Mesendoderm (in vitro differentiated cells): ENCODE measurements at regions not wholly inside any gene's neighbourhood (a gene's known extent, or its start where the extent isn't known, plus 50 kb on each side); places are given as distances from the start of the nearest gene placed in this dataset.

Experiments
- DNase-seq: peaks from one replicate; pipeline ENCODE4 v3.0.0; 2013
- H2AK5ac ChIP-seq: 2 replicates; pipeline ENCODE4 v1.6.1; 2013; ENCODE audit warnings: low read length, inconsistent platforms
- H2BK120ac ChIP-seq: 2 replicates; pipeline ENCODE4 v1.6.1; 2013; ENCODE audit warnings: low read depth, mild to moderate bottlenecking, low read length, moderate library complexity, mixed read lengths
- H2BK15ac ChIP-seq: replicated peaks from 2 replicates; pipeline ENCODE4 v1.6.1; 2013; ENCODE audit warnings: low read depth, mild to moderate bottlenecking, moderate library complexity
- H2BK5ac ChIP-seq: 2 replicates; pipeline ENCODE4 v1.6.1; 2013; ENCODE audit warnings: low read length, inconsistent platforms
- H3K18ac ChIP-seq: 2 replicates; pipeline ENCODE4 v1.6.1; 2013; ENCODE audit warnings: mild to moderate bottlenecking, low read length, mixed read lengths
- H3K23ac ChIP-seq: one replicate; pipeline ENCODE4 v1.6.1; 2013; ENCODE audit warnings: low read length
- H3K27ac ChIP-seq: 2 replicates; pipeline ENCODE4 v1.5.1; 2013; ENCODE audit warnings: low read depth, mild to moderate bottlenecking, inconsistent platforms, low read length, moderate library complexity
- H3K27me3 ChIP-seq: 2 replicates; pipeline ENCODE4 v1.6.1; 2013; ENCODE audit warnings: low read length, control low read depth, mild to moderate bottlenecking, inconsistent platforms; ENCODE audit not compliant: insufficient read depth, poor library complexity
- H3K36me3 ChIP-seq: 2 replicates; pipeline ENCODE4 v1.6.1; 2013; ENCODE audit warnings: low read length, inconsistent platforms; ENCODE audit not compliant: control insufficient read depth, insufficient read depth
- H3K4ac ChIP-seq: one replicate; pipeline ENCODE4 v1.6.1; 2013; ENCODE audit warnings: low read depth, mild to moderate bottlenecking, low read length, moderate library complexity
- H3K4me1 ChIP-seq: 2 replicates; pipeline ENCODE4 v1.6.1; 2013; ENCODE audit warnings: low read depth, low read length, inconsistent platforms; ENCODE audit not compliant: control insufficient read depth
- H3K4me2 ChIP-seq: 2 replicates; pipeline ENCODE4 v1.6.1; 2013; ENCODE audit warnings: low read length
- H3K4me3 ChIP-seq: 2 replicates; pipeline ENCODE4 v1.5.1; 2013; ENCODE audit warnings: mild to moderate bottlenecking, low read length
- H3K56ac ChIP-seq: one replicate; pipeline ENCODE4 v1.6.1; 2013; ENCODE audit warnings: low read length
- H3K79me1 ChIP-seq: 2 replicates; pipeline ENCODE4 v1.6.1; 2013; ENCODE audit warnings: low read length, inconsistent platforms
- H3K79me2 ChIP-seq: 2 replicates; pipeline ENCODE4 v1.6.1; 2013; ENCODE audit warnings: mild to moderate bottlenecking, low read length; ENCODE audit not compliant: control insufficient read depth, insufficient read depth
- H3K9ac ChIP-seq: 2 replicates; pipeline ENCODE4 v1.6.1; 2013; ENCODE audit warnings: low read length, inconsistent platforms
- H4K5ac ChIP-seq: one replicate; pipeline ENCODE4 v1.6.1; 2013; ENCODE audit warnings: low read length
- H4K8ac ChIP-seq: one replicate; pipeline ENCODE4 v1.6.1; 2013; ENCODE audit warnings: low read depth, mild to moderate bottlenecking, control low read depth, low read length, moderate library complexity
- WGBS: extraction: QIAGEN DNeasy Blood & Tissue Kit; methylation state at CpG from one replicate; pipeline ENCODE4 v1.1.7; 2013; ENCODE audit warnings: low lambda C conversion rate, missing lambda C conversion rate; ENCODE audit not compliant: insufficient coverage; ENCODE audit errors: extremely low coverage; 5-methylcytosine and 5-hydroxymethylcytosine counted together

DNA sequence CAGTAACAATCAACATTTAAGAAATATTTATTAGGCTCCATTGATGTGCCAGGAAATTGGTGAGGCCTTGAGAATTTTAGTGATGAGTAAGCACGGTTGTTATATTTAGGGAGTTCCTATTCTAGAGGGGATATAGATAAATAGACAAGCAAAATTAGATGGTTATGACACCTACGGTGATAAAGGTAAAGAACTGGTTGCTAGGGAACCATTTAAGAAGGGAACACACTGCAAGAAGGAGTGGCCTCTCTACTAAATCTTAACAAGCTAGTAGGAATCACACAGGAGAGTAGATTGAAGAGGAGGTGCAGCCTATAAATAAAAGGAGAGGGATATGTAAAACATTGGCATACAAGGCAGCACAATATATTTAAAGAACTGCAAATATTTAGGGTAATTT lies 155.2 kb downstream of the LRIG3 start:
- no CpG with 5 or more reads among the region's 2 CpGs for WGBS
- no peak overlapping the region for H3K18ac ChIP-seq
- no peaks in the 10 kb centered on the region for H3K4me1 ChIP-seq
- H3K79me1 ChIP-seq: no peaks in the 10 kb centered on the region
- H4K8ac ChIP-seq: no peak overlapping the region
- H2BK120ac ChIP-seq: no peak overlapping the region
- no peaks in the 10 kb centered on the region for H3K36me3 ChIP-seq
- H3K56ac ChIP-seq: no peak overlapping the region
- no peak overlapping the region for H2BK15ac ChIP-seq
- no peak for DNase-seq
- no peaks in the 10 kb centered on the region for H3K79me2 ChIP-seq
- H2BK5ac ChIP-seq: no peak overlapping the region
- H3K4me3 ChIP-seq: no peak overlapping the region
- H4K5ac ChIP-seq: no peak overlapping the region
- no peak overlapping the region for H3K27ac ChIP-seq
- no peak overlapping the region for H3K4me2 ChIP-seq
- H2AK5ac ChIP-seq: no peak overlapping the region
- no peak overlapping the region for H3K4ac ChIP-seq
- H3K9ac ChIP-seq: no peak overlapping the region
- H3K23ac ChIP-seq: no peak overlapping the region
- no peaks in the 10 kb centered on the region for H3K27me3 ChIP-seq

DNA sequence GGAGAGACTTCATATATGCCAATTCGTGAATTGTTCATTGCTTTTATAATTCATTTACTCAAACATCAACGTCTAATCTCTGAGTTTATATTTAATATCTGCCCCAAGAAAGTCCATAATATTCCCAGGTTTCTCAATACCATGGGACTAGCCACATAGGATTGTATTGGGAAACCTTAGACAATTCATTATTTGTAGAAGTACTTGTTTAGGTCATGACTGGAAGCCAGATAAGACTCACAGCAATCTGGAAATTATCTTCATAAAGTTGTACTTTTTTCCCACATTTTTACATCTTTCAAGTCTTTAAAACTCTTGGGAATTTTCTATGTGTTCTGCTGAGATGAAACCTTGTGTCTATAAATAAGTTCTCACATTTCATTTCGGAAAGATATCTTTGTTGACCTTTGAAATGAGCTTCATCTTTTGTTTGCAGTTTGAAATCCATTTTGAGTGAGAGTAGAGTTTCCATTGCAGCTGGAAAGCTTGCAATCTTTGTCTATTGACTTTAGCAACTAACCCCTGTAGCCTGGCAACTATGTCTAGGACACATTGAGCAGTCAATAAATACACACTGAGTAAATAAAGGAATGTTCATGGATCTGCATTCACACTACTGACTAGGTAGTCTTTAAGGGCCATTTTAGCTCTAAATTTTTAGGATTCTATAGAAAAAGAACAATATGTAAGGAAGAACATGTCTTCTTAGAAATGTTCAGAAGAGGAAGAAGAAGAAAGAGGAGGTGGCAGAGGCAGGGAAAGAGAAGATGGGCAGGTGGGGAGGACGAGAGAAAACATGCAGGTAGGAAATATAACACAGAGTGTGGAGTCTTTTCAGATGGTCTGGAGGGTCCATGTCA lies 154.4 kb downstream of the LRIG3 start:
- no peak overlapping the region for H3K4me3 ChIP-seq
- no peaks in the 10 kb centered on the region for H3K79me2 ChIP-seq
- H3K4me2 ChIP-seq: no peak overlapping the region
- no peak overlapping the region for H2BK5ac ChIP-seq
- H3K56ac ChIP-seq: no peak overlapping the region
- H3K27ac ChIP-seq: no peak overlapping the region
- no peaks in the 10 kb centered on the region for H3K27me3 ChIP-seq
- H3K9ac ChIP-seq: no peak overlapping the region
- no peak overlapping the region for H2AK5ac ChIP-seq
- DNase-seq: no peak
- no peak overlapping the region for H3K18ac ChIP-seq
- no peak overlapping the region for H3K4ac ChIP-seq
- no peak overlapping the region for H3K23ac ChIP-seq
- no peaks in the 10 kb centered on the region for H3K4me1 ChIP-seq
- WGBS: 100% methylated on average over 1 of the region's 4 CpGs
- no peak overlapping the region for H4K5ac ChIP-seq
- H3K79me1 ChIP-seq: no peaks in the 10 kb centered on the region
- H4K8ac ChIP-seq: no peak overlapping the region
- H2BK15ac ChIP-seq: no peak overlapping the region
- H2BK120ac ChIP-seq: no peak overlapping the region
- H3K36me3 ChIP-seq: no peaks in the 10 kb centered on the region

DNA sequence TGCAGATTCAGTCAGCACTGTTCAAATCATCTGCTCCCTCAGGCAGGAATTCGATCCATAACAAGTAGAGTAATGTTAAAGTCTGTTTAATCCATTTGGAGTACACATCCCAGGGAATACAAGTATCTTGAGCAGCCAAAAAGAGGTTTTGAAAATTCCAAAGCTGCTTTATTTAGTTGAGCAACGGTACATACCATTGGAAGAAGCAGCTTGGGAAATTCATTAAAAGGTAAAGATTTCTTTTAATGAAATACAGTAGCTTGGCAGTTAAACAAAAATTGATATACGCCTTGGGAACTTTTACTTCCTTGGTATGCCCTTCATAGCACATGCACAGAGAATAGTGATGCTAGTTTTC lies 153.8 kb downstream of the LRIG3 start:
- no peaks in the 10 kb centered on the region for H3K79me1 ChIP-seq
- H3K4ac ChIP-seq: no peak overlapping the region
- no peak overlapping the region for H3K27ac ChIP-seq
- H3K4me2 ChIP-seq: no peak overlapping the region
- no peak overlapping the region for H3K4me3 ChIP-seq
- H3K56ac ChIP-seq: no peak overlapping the region
- no peak overlapping the region for H2BK5ac ChIP-seq
- WGBS: no CpG with 5 or more reads among the region's 3 CpGs
- H3K9ac ChIP-seq: no peak overlapping the region
- H3K23ac ChIP-seq: no peak overlapping the region
- no peaks in the 10 kb centered on the region for H3K27me3 ChIP-seq
- no peak overlapping the region for H3K18ac ChIP-seq
- H2AK5ac ChIP-seq: no peak overlapping the region
- H4K5ac ChIP-seq: no peak overlapping the region
- no peak overlapping the region for H4K8ac ChIP-seq
- no peaks in the 10 kb centered on the region for H3K79me2 ChIP-seq
- no peak overlapping the region for H2BK15ac ChIP-seq
- H3K36me3 ChIP-seq: no peaks in the 10 kb centered on the region
- DNase-seq: no peak
- H3K4me1 ChIP-seq: no peaks in the 10 kb centered on the region
- H2BK120ac ChIP-seq: no peak overlapping the region

DNA sequence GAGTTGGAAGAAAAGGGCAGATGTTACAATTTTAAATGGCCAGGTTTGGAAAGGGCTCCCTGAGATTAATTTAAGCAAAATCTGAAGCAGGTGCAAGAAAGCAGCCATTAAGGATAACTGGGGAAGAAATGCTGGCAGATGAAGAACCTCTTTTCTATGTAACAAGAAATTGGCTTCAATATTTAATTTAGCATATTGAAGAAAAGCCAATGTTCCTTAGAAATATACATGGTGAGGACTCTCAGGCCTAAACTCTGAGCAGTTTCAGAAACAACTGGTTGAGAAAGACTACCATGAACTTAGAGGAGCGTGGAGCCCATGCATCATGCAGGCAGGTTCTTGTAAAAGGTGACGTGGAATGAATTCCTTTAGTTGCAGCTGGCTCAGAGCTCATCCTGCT lies 152.8 kb downstream of the LRIG3 start:
- no CpG with 5 or more reads among the region's 2 CpGs for WGBS
- no peak overlapping the region for H3K18ac ChIP-seq

DNA sequence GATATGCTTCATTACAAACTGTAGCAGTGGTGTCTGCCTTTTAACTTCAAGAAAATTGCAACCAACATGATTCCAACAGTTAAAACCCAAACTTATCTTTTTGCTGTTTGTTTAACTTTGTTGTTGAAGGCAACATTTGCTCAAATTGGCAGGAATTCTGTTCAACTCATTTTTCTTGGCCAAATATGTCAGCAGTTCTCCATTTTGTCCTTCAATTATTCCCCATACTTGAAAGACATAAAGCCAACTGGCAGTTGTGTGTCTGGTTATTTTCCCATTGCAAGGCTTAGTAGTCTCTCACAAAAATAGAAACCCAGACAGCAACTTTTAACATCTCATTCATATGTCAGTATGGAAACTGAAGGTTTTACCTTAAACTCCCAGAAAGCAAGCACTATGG lies 146.3 kb downstream of the LRIG3 start:
- Histone ChIP-seq H3K79me2 (no peaks in the 10 kb centered on the region), H3K27me3 (no peaks in the 10 kb centered on the region), H4K5ac (no peak overlapping the region), H3K18ac (no peak overlapping the region), H3K79me1 (no peaks in the 10 kb centered on the region), H3K4me2 (no peak overlapping the region), H3K4me3 (no peak overlapping the region), H2BK15ac (no peak overlapping the region), H2BK5ac (no peak overlapping the region), H3K56ac (no peak overlapping the region), H3K4ac (no peak overlapping the region), H3K36me3 (no peaks in the 10 kb centered on the region), H3K9ac (no peak overlapping the region), H3K23ac (no peak overlapping the region), H4K8ac (no peak overlapping the region), H2BK120ac (no peak overlapping the region), H3K4me1 (no peaks in the 10 kb centered on the region), H3K27ac (no peak overlapping the region), H2AK5ac (no peak overlapping the region)
- DNase-seq: no peak

More for the DNA sequence above, 152.8 kb downstream of the LRIG3 start:
- Histone ChIP-seq H3K4me2 (no peak overlapping the region), H3K79me2 (no peaks in the 10 kb centered on the region), H3K4me3 (no peak overlapping the region), H3K79me1 (no peaks in the 10 kb centered on the region), H2BK120ac (no peak overlapping the region), H4K8ac (no peak overlapping the region), H2BK5ac (no peak overlapping the region), H3K27me3 (no peaks in the 10 kb centered on the region), H3K4ac (no peak overlapping the region), H3K27ac (no peak overlapping the region), H3K9ac (no peak overlapping the region), H3K56ac (no peak overlapping the region), H3K36me3 (no peaks in the 10 kb centered on the region), H3K23ac (no peak overlapping the region), H4K5ac (no peak overlapping the region), H3K4me1 (no peaks in the 10 kb centered on the region), H2BK15ac (no peak overlapping the region), H2AK5ac (no peak overlapping the region)
- no peak for DNase-seq

DNA sequence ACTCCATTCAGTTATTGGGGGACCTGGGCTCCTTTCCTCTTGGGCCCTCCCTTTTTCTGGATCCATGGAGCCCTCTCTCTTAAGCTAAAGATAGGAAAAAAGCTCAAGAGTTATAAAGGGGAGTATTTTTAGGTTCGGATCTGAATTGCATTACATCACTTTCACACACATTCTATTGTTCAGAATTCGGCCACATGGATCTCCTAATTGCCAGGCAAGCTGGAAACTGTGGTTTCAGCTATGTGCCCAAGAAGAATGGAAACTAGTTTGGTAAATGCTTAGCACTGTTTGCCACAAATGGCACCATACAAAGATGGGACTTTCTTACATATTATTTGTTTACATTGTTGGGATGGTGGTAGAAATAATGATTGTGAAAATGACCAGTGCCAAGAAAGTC lies 145.6 kb downstream of the LRIG3 start:
- H3K4me1 ChIP-seq: no peaks in the 10 kb centered on the region
- H3K27ac ChIP-seq: no peak overlapping the region
- H4K5ac ChIP-seq: no peak overlapping the region
- no peak overlapping the region for H2AK5ac ChIP-seq
- no peak overlapping the region for H3K4me3 ChIP-seq
- H4K8ac ChIP-seq: no peak overlapping the region
- no peaks in the 10 kb centered on the region for H3K79me2 ChIP-seq
- no peak overlapping the region for H3K18ac ChIP-seq
- no peak overlapping the region for H2BK15ac ChIP-seq
- WGBS: no CpG with 5 or more reads among the region's 2 CpGs
- no peak overlapping the region for H2BK5ac ChIP-seq
- H3K56ac ChIP-seq: no peak overlapping the region
- H3K9ac ChIP-seq: no peak overlapping the region
- DNase-seq: no peak
- no peaks in the 10 kb centered on the region for H3K36me3 ChIP-seq
- H2BK120ac ChIP-seq: no peak overlapping the region
- H3K27me3 ChIP-seq: no peaks in the 10 kb centered on the region
- no peaks in the 10 kb centered on the region for H3K79me1 ChIP-seq
- no peak overlapping the region for H3K23ac ChIP-seq
- no peak overlapping the region for H3K4me2 ChIP-seq
- H3K4ac ChIP-seq: no peak overlapping the region
